ENCODE measurements at regions not wholly inside any gene's neighbourhood (a gene's known extent, or its start where the extent isn't known, plus 50 kb on each side); places are given as distances from the start of the nearest gene placed in this dataset.

DNA sequence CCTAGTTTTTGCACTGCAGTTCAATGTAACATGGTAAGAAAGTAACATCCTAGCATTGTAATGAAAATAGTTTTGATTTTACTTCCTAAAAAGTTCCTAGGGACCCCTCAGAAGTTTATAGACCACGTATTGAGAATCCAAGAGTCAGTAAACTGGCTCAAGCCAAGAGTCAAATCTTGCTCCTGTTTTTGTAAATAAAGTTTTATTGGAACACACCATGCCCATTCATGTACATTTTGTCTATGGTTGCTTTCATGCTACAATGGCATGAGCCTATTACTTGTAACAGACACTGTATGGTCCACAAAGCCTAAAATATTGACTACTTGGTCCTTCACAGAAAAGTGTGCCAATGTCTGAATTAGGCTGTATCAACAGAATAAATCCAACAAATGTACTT lies 301.0 kb downstream of the LMO4 start:
- no peak for TF ChIP-seq EZH2 (IDR thresholded peaks at IDR 0.05; ENCODE audit: insufficient read depth, low read length)
- TF ChIP-seq, protein P1, sequence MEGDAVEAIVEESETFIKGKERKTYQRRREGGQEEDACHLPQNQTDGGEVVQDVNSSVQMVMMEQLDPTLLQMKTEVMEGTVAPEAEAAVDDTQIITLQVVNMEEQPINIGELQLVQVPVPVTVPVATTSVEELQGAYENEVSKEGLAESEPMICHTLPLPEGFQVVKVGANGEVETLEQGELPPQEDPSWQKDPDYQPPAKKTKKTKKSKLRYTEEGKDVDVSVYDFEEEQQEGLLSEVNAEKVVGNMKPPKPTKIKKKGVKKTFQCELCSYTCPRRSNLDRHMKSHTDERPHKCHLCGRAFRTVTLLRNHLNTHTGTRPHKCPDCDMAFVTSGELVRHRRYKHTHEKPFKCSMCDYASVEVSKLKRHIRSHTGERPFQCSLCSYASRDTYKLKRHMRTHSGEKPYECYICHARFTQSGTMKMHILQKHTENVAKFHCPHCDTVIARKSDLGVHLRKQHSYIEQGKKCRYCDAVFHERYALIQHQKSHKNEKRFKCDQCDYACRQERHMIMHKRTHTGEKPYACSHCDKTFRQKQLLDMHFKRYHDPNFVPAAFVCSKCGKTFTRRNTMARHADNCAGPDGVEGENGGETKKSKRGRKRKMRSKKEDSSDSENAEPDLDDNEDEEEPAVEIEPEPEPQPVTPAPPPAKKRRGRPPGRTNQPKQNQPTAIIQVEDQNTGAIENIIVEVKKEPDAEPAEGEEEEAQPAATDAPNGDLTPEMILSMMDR (IDR thresholded peaks at IDR 0.05; ENCODE audit: insufficient read depth, low read depth, low read length), result no peak
